Spleen (tissue), 7 donors: ENCODE measurements at regions not wholly inside any gene's neighbourhood (a gene's known extent, or its start where the extent isn't known, plus 50 kb on each side); places are given as distances from the start of the nearest gene placed in this dataset.

ENCODE experiments used
- CTCF ChIP-seq, 11 experiments: fragments of 200-600 bp in 7 of 11; fragments of 450-650 bp in 4 of 11; sonication (generic) in 4 of 11; IDR thresholded peaks in 8 of 11; conservative IDR thresholded peaks in 3 of 11; 1 replicate in 7 of 11; 2 replicates in 4 of 11; pipeline versions ENCODE4 v1.4.0 to v1.8.0; 2016 to 2021; ENCODE audit warnings: antibody characterized with exemption in 11 of 11, inconsistent platforms in 4 of 11, mild to moderate bottlenecking in 1 of 11
- POLR2A ChIP-seq, 3 donors: fragments of 450-650 bp; IDR thresholded peaks; one replicate each; pipeline ENCODE4 v1.5.1; 2017; ENCODE audit warnings: antibody characterized with exemption in 3 of 3, mild to moderate bottlenecking in 1 of 3
- donor health status: DM: no; HTN: no; CAD: no; lungs with moderate emphysema.
- donor health status: DM: no; HTN: no; CAD: no.
- donor health status: DM: no; HTN: no; CAD: no.

DNA sequence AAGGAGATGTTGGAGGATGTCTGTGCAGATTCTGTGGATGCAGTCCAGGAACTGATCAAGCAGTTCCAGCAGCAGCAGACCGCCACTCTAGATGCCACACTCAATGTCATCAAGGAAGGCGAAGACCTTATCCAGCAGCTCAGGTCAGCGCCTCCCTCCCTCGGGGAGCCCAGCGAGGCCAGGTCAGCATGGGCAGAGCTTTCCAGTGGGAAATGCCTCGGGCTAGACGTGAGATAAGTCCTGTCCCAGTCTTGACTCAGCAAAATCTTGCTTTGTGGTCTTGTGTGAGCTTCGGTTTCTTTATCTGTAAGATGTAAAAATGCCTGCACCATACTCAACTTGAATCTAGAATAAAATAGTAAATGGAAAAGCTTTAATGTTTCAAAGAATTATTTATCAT is 335.1 kb upstream of the UMPS start:
- TF ChIP-seq CTCF (IDR thresholded peaks at IDR 0.05 in 8 of 11, conservative IDR thresholded peaks at IDR 0.05 in 3 of 11) (no peak), POLR2A (IDR thresholded peaks at IDR 0.05) (no peak)
